HepG2 (cell line): ENCODE measurements at regions not wholly inside any gene's neighbourhood (a gene's known extent, or its start where the extent isn't known, plus 50 kb on each side); places are given as distances from the start of the nearest gene placed in this dataset.

ENCODE experiments used
- ATAC-seq: fragments of 200-7000 bp; cut with Tn5 transposase; 3 replicates; pipeline ENCODE4 v1.9.1; 2020; ENCODE audit warnings: mild to moderate bottlenecking, moderate library complexity
- BruUV-seq: library from RNA; stranded (reverse); fragments of 400-500 nt; replicated peaks from 2 replicates; lab custom pipeline; 2021; lab: Mats Ljungman, UMichigan
- CTCF ChIA-PET: fragments of 300-600 bp; formaldehyde crosslinking; extraction: SDS; loops from one replicate; lab custom pipeline; 2021; ENCODE audit warnings: low total read pairs, inconsistent platforms, low intra/inter-chr PET ratio; lab: Yijun Ruan, JAX
- POLR2A ChIA-PET: fragments of 350-600 bp; sonication (Branson Sonifier 250); formaldehyde crosslinking; loops from one replicate; lab custom pipeline; 2020; ENCODE audit warnings: antibody characterized with exemption, inconsistent platforms; lab: Yijun Ruan, JAX
- DNase-seq: peaks from one replicate; pipeline ENCODE4 v3.0.0-alpha.2; 2015; ENCODE audit warnings: low spot score
- FAIRE-seq: peaks from 3 replicates; lab custom pipeline; 2011; peaks lifted over from hg19 to GRCh38; lab: Jason Lieb, UNC
- H2AFZ ChIP-seq: one replicate; pipeline ENCODE4 v1.6.1; 2011; ENCODE audit warnings: low read length, inconsistent platforms
- H3K27ac ChIP-seq: fragments of 300-600 bp; 3 replicates; pipeline ENCODE4 v1.8.0; 2011; ENCODE audit warnings: mixed run types, mild to moderate bottlenecking, mixed read lengths, low read length, inconsistent platforms; ENCODE audit not compliant: insufficient read depth; ENCODE audit errors: extremely low read length
- H3K27me3 ChIP-seq, 2 experiments: fragments of 200-600 bp in 1 of 2; 2 replicates in 1 of 2; 3 replicates in 1 of 2; pipeline versions ENCODE4 v1.6.0 to v1.8.0; 2011; ENCODE audit warnings: low read length in 2 of 2, mild to moderate bottlenecking in 2 of 2, moderate library complexity in 2 of 2, inconsistent platforms in 1 of 2; ENCODE audit not compliant: insufficient read depth in 2 of 2, control insufficient read depth in 1 of 2
- H3K36me3 ChIP-seq, 2 experiments: fragments of 200-600 bp in 1 of 2; replicated peaks in 1 of 2; 2 replicates in 1 of 2; 3 replicates in 1 of 2; pipeline versions ENCODE4 v1.5.1 to v1.8.0; 2011; ENCODE audit warnings: low read length in 2 of 2, inconsistent platforms in 1 of 2; ENCODE audit not compliant: insufficient read depth in 2 of 2, control insufficient read depth in 1 of 2
- H3K4me1 ChIP-seq: 2 replicates; pipeline ENCODE4 v1.5.1; 2012; ENCODE audit warnings: low read length, inconsistent platforms; ENCODE audit not compliant: insufficient read depth
- H3K4me2 ChIP-seq: 2 replicates; pipeline ENCODE4 v1.6.0; 2011; ENCODE audit warnings: low read depth, low read length, inconsistent platforms
- H3K4me3 ChIP-seq, 3 experiments: fragments of 200-600 bp in 1 of 3; sonication (generic), shearing (Covaris generic) in 1 of 3; replicated peaks in 1 of 3; 2 replicates each; pipeline ENCODE4 v1.5.1; 2011 to 2016; ENCODE audit warnings: low read length in 3 of 3, inconsistent platforms in 2 of 3, low read depth in 2 of 3, mild to moderate bottlenecking in 2 of 3, control low read depth in 1 of 3, mixed read lengths in 1 of 3; ENCODE audit not compliant: insufficient read depth in 1 of 3
- H3K79me2 ChIP-seq: one replicate; pipeline ENCODE4 v1.6.1; 2011; ENCODE audit warnings: low read length, inconsistent platforms; ENCODE audit not compliant: insufficient read depth
- H3K9ac ChIP-seq: 2 replicates; pipeline ENCODE4 v1.6.0; 2011; ENCODE audit warnings: mild to moderate bottlenecking, low read depth, low read length, inconsistent platforms; ENCODE audit not compliant: insufficient read depth
- H3K9me3 ChIP-seq: 2 replicates; pipeline ENCODE4 v1.5.1; 2012; ENCODE audit warnings: mild to moderate bottlenecking, low read length
- H4K20me1 ChIP-seq: 2 replicates; pipeline ENCODE4 v1.6.0; 2011; ENCODE audit warnings: inconsistent platforms, mild to moderate bottlenecking, low read length, moderate library complexity; ENCODE audit not compliant: insufficient read depth
- FOXC1 ChIP-seq: sonication (generic); formaldehyde crosslinking; IDR thresholded peaks from 2 replicates; pipeline ENCODE4 v1.8.0; 2022; ENCODE audit warnings: mild to moderate bottlenecking, missing genetic modification reagents, borderline replicate concordance
- KMT2B ChIP-seq: IDR thresholded peaks from 2 replicates; pipeline ENCODE4 v1.6.1; 2016; ENCODE audit warnings: missing genetic modification reagents, missing compliant biosample characterization
- MIXL1 ChIP-seq: IDR thresholded peaks from 2 replicates; pipeline ENCODE4 v1.6.1; 2016
- NFKB2 ChIP-seq: sonication (generic); formaldehyde crosslinking; IDR thresholded peaks from 2 replicates; pipeline ENCODE4 v1.4.0; 2020; ENCODE audit warnings: missing genetic modification reagents, borderline replicate concordance
- ZFP37 ChIP-seq: sonication (generic); formaldehyde crosslinking; IDR thresholded peaks from 2 replicates; pipeline ENCODE4 v1.4.0; 2020; ENCODE audit warnings: missing genetic modification reagents, borderline replicate concordance
- ZNF121 ChIP-seq: sonication (generic); formaldehyde crosslinking; IDR thresholded peaks from 2 replicates; pipeline ENCODE4 v1.5.0; 2020; ENCODE audit warnings: mild to moderate bottlenecking, missing genetic modification reagents
- ZNF136 ChIP-seq: sonication (generic); formaldehyde crosslinking; IDR thresholded peaks from 2 replicates; pipeline ENCODE4 v1.8.1; 2022; ENCODE audit warnings: low read depth, mild to moderate bottlenecking, moderate library complexity, missing genetic modification reagents
- ZNF607 ChIP-seq: sonication (generic); formaldehyde crosslinking; IDR thresholded peaks from 2 replicates; pipeline ENCODE4 v1.5.1; 2020; ENCODE audit warnings: missing genetic modification reagents, mild to moderate bottlenecking, borderline replicate concordance
- ZNF776 ChIP-seq: sonication (generic); formaldehyde crosslinking; IDR thresholded peaks from 2 replicates; pipeline ENCODE4 v1.4.0; 2020; ENCODE audit warnings: mild to moderate bottlenecking, missing genetic modification reagents
- WGBS: methylation state at CpG from one replicate; pipeline ENCODE4 v1.1.6; 2017; ENCODE audit warnings: low lambda C conversion rate; 5-methylcytosine and 5-hydroxymethylcytosine counted together
- in situ Hi-C: cut with HindIII; loops from 2 replicates; pipeline ENCODE4 v1.10.0; 2017; ENCODE audit warnings: low pct_unique_long_range_greater_than_20kb; ENCODE audit not compliant: extremely low pct_ligation_motif_present
- intact Hi-C: fragments of 100-400 bp; cut with micrococcal nuclease; formaldehyde crosslinking; loops from one replicate; pipeline ENCODE4 v1.10.0; 2022; ENCODE audit not compliant: unreplicated experiment
- TF ChIP-seq, protein P1 (sequence below): sonication (generic); formaldehyde crosslinking; IDR thresholded peaks from 2 replicates; pipeline ENCODE4 v1.4.0; 2020; ENCODE audit warnings: missing genetic modification reagents; ENCODE audit errors: not compliant biosample characterization
- TF ChIP-seq, protein P2 (sequence below): sonication (generic); formaldehyde crosslinking; IDR thresholded peaks from 2 replicates; pipeline ENCODE4 v1.4.0; 2020; ENCODE audit warnings: mild to moderate bottlenecking, low read depth, missing genetic modification reagents
- TF ChIP-seq, protein P3 (sequence below): sonication (generic); formaldehyde crosslinking; IDR thresholded peaks from 2 replicates; pipeline ENCODE4 v1.5.0; 2020; ENCODE audit warnings: missing genetic modification reagents, mild to moderate bottlenecking, borderline replicate concordance

DNA sequence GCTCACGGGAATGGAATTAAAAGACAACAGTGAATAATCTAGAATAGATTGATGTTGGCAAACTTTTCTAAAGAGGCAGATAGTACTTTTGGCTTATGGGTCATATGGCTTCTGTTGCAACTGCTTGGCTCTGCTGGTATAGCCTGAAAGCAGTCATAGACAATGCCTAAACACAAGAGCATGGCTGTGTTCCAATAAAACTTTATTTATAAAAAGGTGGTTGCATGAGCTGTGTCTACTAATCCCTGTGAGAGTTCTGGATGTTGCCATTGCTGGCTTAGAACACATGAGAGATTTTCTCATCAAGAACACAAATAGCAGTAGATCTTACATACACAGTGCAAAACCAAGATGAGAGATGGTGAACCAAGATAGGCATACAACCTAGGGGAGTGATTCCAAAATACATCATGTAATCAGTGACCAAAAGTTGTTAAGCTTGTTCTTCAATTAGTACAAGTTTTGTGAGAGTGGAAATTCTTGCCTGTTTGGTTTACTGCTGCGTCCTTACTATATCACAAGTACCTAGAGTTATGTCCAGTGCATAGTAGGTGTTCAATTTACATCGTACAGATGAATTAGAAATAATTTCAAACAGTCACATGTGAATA lies 380.0 kb downstream of the METTL4 start:
- TF ChIP-seq FOXC1, result no peak
- no peak for TF ChIP-seq ZNF121
- TF ChIP-seq ZNF607 (CRISPR knock-in tag), result no peak
- TF ChIP-seq KMT2B (CRISPR knock-in tag), result no peak
- no peak for TF ChIP-seq ZFP37
- TF ChIP-seq ZNF136 (CRISPR knock-in tag), result no peak
- TF ChIP-seq, protein P1, sequence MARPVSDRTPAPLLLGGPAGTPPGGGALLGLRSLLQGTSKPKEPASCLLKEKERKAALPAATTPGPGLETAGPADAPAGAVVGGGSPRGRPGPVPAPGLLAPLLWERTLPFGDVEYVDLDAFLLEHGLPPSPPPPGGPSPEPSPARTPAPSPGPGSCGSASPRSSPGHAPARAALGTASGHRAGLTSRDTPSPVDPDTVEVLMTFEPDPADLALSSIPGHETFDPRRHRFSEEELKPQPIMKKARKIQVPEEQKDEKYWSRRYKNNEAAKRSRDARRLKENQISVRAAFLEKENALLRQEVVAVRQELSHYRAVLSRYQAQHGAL (CRISPR knock-in tag), result no peak
- no peak for TF ChIP-seq MIXL1 (CRISPR knock-in tag)
- TF ChIP-seq, protein P2, sequence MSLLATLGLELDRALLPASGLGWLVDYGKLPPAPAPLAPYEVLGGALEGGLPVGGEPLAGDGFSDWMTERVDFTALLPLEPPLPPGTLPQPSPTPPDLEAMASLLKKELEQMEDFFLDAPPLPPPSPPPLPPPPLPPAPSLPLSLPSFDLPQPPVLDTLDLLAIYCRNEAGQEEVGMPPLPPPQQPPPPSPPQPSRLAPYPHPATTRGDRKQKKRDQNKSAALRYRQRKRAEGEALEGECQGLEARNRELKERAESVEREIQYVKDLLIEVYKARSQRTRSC (CRISPR knock-in tag), result no peak
- no peak for TF ChIP-seq ZNF776 (CRISPR knock-in tag)
- no peak for TF ChIP-seq NFKB2
- TF ChIP-seq, protein P3, sequence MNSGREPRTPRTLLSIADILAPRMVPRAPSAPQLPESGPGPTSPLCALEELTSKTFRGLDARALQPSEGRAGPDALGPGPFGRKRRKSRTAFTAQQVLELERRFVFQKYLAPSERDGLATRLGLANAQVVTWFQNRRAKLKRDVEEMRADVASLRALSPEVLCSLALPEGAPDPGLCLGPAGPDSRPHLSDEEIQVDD (CRISPR knock-in tag), result no peak
- no peaks in the 10 kb centered on the region for H3K36me3 ChIP-seq

More for the DNA sequence above, 380.0 kb downstream of the METTL4 start:
- H3K4me2 ChIP-seq, result no peak overlapping the region
- intact Hi-C loops (no loop called here), in situ Hi-C loops (no loop called here)
- no peak for FAIRE-seq
- peaks cover 19% of the 10 kb centered on the region for H3K9me3 ChIP-seq
- WGBS, result 0% methylated on average over 3 of the region's 3 CpGs
- POLR2A ChIA-PET, result no interaction called here
- BruUV-seq, result no TSS peak
- H2AFZ ChIP-seq, result no peak overlapping the region
- H3K4me3 ChIP-seq, result no peak overlapping the region
- no peaks in the 10 kb centered on the region for H4K20me1 ChIP-seq
- ATAC-seq, result no peak
- H3K27me3 ChIP-seq, result no peaks in the 10 kb centered on the region
- DNase-seq, result no peak
- CTCF ChIA-PET, result no interaction called here
- H3K4me1 ChIP-seq, result no peaks in the 10 kb centered on the region
- H3K79me2 ChIP-seq, result no peaks in the 10 kb centered on the region
- no peak overlapping the region for H3K9ac ChIP-seq
- no peak overlapping the region for H3K27ac ChIP-seq
